ENCODE measurements at regions not wholly inside any gene's neighbourhood (a gene's known extent, or its start where the extent isn't known, plus 50 kb on each side); places are given as distances from the start of the nearest gene placed in this dataset.

DNA sequence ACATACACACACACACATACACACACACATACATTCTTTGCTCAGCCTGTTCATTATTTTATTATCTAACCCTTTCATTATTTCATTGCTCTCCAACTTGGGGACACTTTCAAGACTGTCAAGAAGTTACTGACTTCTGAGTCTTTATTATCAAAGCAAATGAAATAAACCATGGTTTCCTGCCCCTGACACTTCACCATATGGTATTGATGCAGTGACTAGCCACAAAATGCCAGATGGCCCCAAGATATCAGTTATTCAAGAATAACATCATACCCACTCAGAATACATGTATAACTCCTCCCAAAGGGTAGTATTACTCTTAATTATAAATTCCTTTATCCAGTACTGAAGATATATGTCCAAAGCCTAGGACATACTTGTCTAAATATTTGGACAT, 197.3 kb downstream of the MRPL39 start:
- H3K27me3 ChIP-seq (ENCODE audit: insufficient read depth, low read depth): no peaks in the 10 kb centered on the region
- TF ChIP-seq, protein P1, sequence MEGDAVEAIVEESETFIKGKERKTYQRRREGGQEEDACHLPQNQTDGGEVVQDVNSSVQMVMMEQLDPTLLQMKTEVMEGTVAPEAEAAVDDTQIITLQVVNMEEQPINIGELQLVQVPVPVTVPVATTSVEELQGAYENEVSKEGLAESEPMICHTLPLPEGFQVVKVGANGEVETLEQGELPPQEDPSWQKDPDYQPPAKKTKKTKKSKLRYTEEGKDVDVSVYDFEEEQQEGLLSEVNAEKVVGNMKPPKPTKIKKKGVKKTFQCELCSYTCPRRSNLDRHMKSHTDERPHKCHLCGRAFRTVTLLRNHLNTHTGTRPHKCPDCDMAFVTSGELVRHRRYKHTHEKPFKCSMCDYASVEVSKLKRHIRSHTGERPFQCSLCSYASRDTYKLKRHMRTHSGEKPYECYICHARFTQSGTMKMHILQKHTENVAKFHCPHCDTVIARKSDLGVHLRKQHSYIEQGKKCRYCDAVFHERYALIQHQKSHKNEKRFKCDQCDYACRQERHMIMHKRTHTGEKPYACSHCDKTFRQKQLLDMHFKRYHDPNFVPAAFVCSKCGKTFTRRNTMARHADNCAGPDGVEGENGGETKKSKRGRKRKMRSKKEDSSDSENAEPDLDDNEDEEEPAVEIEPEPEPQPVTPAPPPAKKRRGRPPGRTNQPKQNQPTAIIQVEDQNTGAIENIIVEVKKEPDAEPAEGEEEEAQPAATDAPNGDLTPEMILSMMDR (conservative IDR thresholded peaks at IDR 0.05; ENCODE audit: low read depth, low read length): no peak
- peaks cover 10% of the 10 kb centered on the region for H3K4me1 ChIP-seq (ENCODE audit: low read depth, poor library complexity, severe bottlenecking)
- no peak overlapping the region for H2AFZ ChIP-seq (ENCODE audit: low read depth)
- no peak overlapping the region for H3K27ac ChIP-seq
- H3K4me2 ChIP-seq: no peak overlapping the region
- H3K4me3 ChIP-seq (IDR thresholded peaks at IDR 0.05; ENCODE audit: insufficient read depth, low read depth, low read length): no peak overlapping the region
- H3K79me2 ChIP-seq (ENCODE audit: insufficient read depth, low read depth): no peaks in the 10 kb centered on the region
- H4K20me1 ChIP-seq (ENCODE audit: insufficient read depth): no peaks in the 10 kb centered on the region
- no peak overlapping the region for H3K9ac ChIP-seq
- no peaks in the 10 kb centered on the region for H3K36me3 ChIP-seq (ENCODE audit: insufficient read depth)

DNA sequence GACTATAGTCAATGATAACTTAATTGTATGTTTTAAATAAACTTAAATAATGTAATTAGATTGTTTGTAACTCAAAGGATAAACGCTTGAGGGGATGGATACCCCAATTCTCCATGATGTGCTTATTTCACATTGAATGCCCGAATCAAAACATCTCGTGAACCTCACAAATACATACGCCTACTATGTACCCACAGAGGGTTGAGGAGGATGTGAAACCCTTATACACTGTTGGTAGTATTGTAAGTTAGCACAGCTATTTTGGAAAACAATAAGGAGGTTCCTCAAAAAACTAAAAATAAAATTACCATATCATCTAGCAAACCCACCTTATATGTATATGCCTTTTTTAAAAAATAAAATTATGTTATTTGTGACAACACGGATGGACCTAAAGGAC, 198.6 kb downstream of the MRPL39 start:
- Histone ChIP-seq H4K20me1 (ENCODE audit: insufficient read depth) (no peaks in the 10 kb centered on the region), H3K79me2 (ENCODE audit: insufficient read depth, low read depth) (no peaks in the 10 kb centered on the region), H3K27me3 (ENCODE audit: insufficient read depth, low read depth) (no peaks in the 10 kb centered on the region), H3K4me1 (ENCODE audit: low read depth, poor library complexity, severe bottlenecking) (peaks cover 10% of the 10 kb centered on the region), H3K27ac (no peak overlapping the region), H3K36me3 (ENCODE audit: insufficient read depth) (no peaks in the 10 kb centered on the region), H2AFZ (ENCODE audit: low read depth) (no peak overlapping the region), H3K9ac (no peak overlapping the region), H3K4me3 (IDR thresholded peaks at IDR 0.05; ENCODE audit: insufficient read depth, low read depth, low read length) (no peak overlapping the region), H3K4me2 (no peak overlapping the region)
- TF ChIP-seq, protein P1 (conservative IDR thresholded peaks at IDR 0.05; ENCODE audit: low read depth, low read length): no peak

DNA sequence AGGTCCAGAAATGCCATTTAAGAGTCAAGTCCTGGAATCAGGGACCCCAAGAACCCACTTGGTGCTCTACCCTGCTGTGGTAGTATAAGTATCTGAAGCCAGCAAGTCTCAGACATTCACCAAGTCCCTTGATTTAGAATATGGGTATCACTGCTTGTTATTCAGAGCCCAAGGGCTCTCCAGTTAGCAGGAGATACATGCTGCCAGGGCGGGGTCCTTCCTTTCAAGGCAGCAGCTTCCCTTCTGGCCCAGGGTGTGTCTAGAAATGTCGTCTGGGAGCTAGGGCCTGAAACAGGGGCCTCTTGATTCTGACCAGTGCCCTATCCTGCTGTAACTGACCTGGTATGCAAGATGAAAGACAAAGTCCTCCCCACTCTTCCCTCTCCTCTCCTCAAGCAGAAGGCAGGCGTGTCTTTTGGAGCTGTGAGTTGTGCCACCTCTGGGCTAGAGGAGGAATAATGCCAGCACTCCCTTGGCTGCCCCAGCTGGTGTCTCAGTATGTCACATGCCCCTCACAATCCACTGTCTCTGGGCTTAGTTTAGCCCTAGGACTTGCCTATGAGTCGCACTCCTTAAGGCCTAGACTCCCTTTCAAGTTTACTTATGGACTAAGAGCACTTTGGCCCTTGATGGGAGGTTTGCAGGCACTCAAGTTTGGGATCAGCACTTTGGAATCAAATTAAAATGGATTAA, 200.2 kb downstream of the MRPL39 start:
- Histone ChIP-seq H3K27me3 (ENCODE audit: insufficient read depth, low read depth) (no peaks in the 10 kb centered on the region), H3K79me2 (ENCODE audit: insufficient read depth, low read depth) (no peaks in the 10 kb centered on the region), H3K27ac (no peak overlapping the region), H3K4me2 (no peak overlapping the region), H3K4me3 (IDR thresholded peaks at IDR 0.05; ENCODE audit: insufficient read depth, low read depth, low read length) (no peak overlapping the region), H2AFZ (ENCODE audit: low read depth) (no peak overlapping the region), H3K9ac (no peak overlapping the region), H3K36me3 (ENCODE audit: insufficient read depth) (no peaks in the 10 kb centered on the region), H4K20me1 (ENCODE audit: insufficient read depth) (no peaks in the 10 kb centered on the region), H3K4me1 (ENCODE audit: low read depth, poor library complexity, severe bottlenecking) (peaks cover 25% of the 10 kb centered on the region)
- TF ChIP-seq, protein P1 (conservative IDR thresholded peaks at IDR 0.05; ENCODE audit: low read depth, low read length): no peak

DNA sequence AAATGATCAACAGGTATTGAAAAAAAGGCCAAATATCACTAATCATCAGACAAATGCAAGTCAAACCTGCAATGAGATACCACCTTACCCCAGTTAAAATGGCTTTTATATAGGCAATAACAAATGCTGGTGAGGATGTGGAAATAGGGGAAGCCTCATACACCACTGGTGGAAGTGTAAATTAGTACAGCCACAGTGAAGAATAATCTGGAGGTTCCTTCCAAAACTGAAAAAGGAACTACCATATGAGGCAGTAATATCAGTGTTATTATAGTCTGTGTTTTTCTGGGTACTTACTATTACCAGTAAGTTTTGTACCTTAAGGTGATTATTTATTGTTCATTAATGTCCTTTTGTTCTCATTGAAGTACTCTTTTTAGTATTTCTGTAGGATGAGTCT, 201.3 kb downstream of the MRPL39 start:
- no peak overlapping the region for H3K9ac ChIP-seq
- H4K20me1 ChIP-seq (ENCODE audit: insufficient read depth): no peaks in the 10 kb centered on the region
- no peak overlapping the region for H3K27ac ChIP-seq
- no peaks in the 10 kb centered on the region for H3K79me2 ChIP-seq (ENCODE audit: insufficient read depth, low read depth)
- no peak overlapping the region for H2AFZ ChIP-seq (ENCODE audit: low read depth)
- no peak overlapping the region for H3K4me3 ChIP-seq (IDR thresholded peaks at IDR 0.05; ENCODE audit: insufficient read depth, low read depth, low read length)
- H3K4me2 ChIP-seq: no peak overlapping the region
- H3K27me3 ChIP-seq (ENCODE audit: insufficient read depth, low read depth): no peaks in the 10 kb centered on the region
- no peaks in the 10 kb centered on the region for H3K36me3 ChIP-seq (ENCODE audit: insufficient read depth)
- TF ChIP-seq, protein P1 (conservative IDR thresholded peaks at IDR 0.05; ENCODE audit: low read depth, low read length): no peak
- H3K4me1 ChIP-seq (ENCODE audit: low read depth, poor library complexity, severe bottlenecking): peaks cover 28% of the 10 kb centered on the region
